ENCODE measurements at regions not wholly inside any gene's neighbourhood (a gene's known extent, or its start where the extent isn't known, plus 50 kb on each side); places are given as distances from the start of the nearest gene placed in this dataset.

DNA sequence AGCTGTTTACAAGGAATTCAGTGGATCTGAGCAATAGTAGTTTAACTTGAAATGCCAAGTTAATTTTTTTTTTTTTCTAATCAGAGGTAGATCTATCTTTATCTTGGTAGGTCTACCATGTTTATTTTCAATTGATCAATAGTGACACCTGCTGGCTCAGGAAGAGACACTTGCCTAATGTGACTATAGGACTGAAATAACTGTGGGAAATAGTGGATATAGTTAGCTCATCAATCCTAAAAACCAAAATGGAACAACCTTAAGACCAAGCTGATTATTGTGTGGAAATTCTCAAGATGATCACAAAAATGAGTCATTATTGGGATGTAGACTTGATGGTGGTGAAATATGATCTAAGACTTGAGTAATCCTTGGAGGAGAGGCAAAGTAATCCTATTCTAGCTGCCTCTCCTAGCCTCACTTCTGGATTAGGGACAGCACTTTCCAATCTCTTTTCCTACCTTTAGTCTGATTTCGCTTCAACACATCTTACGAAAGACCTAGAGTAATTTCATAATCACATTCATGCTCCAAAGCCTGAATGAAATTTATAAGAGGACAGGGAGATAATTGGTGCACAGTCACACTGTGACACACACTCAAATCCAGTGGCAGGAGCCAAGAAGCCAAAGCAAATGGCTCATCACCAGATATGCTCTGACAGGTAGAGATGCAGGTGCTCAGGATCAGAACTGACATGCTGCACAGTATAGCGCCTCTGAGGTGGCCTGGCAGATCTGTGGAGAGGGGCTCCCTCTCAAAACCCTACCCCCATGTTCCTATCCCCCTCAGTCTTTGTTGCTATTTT, 156.3 kb downstream of the HMHB1 start:
- no peak for TF ChIP-seq POLR2AphosphoS5 (IDR thresholded peaks at IDR 0.05)
- TF ChIP-seq, protein P1, sequence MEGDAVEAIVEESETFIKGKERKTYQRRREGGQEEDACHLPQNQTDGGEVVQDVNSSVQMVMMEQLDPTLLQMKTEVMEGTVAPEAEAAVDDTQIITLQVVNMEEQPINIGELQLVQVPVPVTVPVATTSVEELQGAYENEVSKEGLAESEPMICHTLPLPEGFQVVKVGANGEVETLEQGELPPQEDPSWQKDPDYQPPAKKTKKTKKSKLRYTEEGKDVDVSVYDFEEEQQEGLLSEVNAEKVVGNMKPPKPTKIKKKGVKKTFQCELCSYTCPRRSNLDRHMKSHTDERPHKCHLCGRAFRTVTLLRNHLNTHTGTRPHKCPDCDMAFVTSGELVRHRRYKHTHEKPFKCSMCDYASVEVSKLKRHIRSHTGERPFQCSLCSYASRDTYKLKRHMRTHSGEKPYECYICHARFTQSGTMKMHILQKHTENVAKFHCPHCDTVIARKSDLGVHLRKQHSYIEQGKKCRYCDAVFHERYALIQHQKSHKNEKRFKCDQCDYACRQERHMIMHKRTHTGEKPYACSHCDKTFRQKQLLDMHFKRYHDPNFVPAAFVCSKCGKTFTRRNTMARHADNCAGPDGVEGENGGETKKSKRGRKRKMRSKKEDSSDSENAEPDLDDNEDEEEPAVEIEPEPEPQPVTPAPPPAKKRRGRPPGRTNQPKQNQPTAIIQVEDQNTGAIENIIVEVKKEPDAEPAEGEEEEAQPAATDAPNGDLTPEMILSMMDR (IDR thresholded peaks at IDR 0.05 in 8 of 11, conservative IDR thresholded peaks at IDR 0.05 in 3 of 11), result peak in 6 of 11 experiments; percentile 12 to 43 (median 23)
